Erythroblast (primary cell): ENCODE measurements at regions not wholly inside any gene's neighbourhood (a gene's known extent, or its start where the extent isn't known, plus 50 kb on each side); places are given as distances from the start of the nearest gene placed in this dataset.

ENCODE experiments used
- GATA1 ChIP-seq: IDR thresholded peaks from 2 replicates; pipeline ENCODE4 v1.6.1; 2011; ENCODE audit warnings: low read depth, mild to moderate bottlenecking, control low read depth, low read length, moderate library complexity
- POLR2A ChIP-seq: IDR thresholded peaks from 2 replicates; pipeline ENCODE4 v1.6.1; 2011; ENCODE audit warnings: mild to moderate bottlenecking, low read length

DNA sequence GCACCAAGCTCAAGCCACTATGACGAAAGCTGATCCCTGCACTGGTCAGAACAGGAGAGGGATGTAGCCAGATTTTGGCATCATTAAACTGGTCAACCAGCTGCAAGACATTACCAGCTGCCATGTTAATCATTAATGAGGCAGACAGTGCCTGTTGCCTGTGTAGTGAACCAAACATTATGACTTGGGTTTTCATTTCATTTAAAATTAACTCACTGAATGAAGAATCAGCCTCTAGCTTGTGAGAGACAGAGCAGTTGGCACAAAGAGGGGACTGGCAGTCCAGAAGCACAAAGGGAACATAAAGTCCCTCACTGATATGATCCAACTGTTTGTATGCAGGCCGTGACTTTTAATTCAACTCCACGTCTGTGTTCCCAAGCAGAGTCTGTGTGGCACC, 318.9 kb downstream of the SEC16B start:
- no peak for TF ChIP-seq POLR2A
- no peak for TF ChIP-seq GATA1
